Endodermal cell (in vitro differentiated cells): ENCODE measurements at regions not wholly inside any gene's neighbourhood (a gene's known extent, or its start where the extent isn't known, plus 50 kb on each side); places are given as distances from the start of the nearest gene placed in this dataset.
"Not testable (repeated sequence)": the region's sequence is repeated elsewhere in the genome, so short reads cannot be mapped to it uniquely, and the experiment has no call there.

Experiments
- DNase-seq: peaks from one replicate; pipeline ENCODE4 v3.0.0-alpha.2; 2017
- H3K27ac ChIP-seq: 2 replicates; pipeline ENCODE4 v1.5.1; 2013; ENCODE audit warnings: mild to moderate bottlenecking, low read depth, low read length, moderate library complexity
- H3K27me3 ChIP-seq: 2 replicates; pipeline ENCODE4 v1.6.1; 2013; ENCODE audit warnings: mild to moderate bottlenecking, low read length, moderate library complexity; ENCODE audit not compliant: insufficient read depth, control insufficient read depth, poor library complexity, severe bottlenecking
- H3K36me3 ChIP-seq: 2 replicates; pipeline ENCODE4 v1.7.0; 2013; ENCODE audit warnings: mild to moderate bottlenecking, low read length, moderate library complexity; ENCODE audit not compliant: control insufficient read depth, insufficient read depth
- H3K4me1 ChIP-seq: one replicate; pipeline ENCODE4 v1.7.0; 2013; ENCODE audit warnings: low read length; ENCODE audit not compliant: control insufficient read depth, insufficient read depth
- H3K4me3 ChIP-seq: 2 replicates; pipeline ENCODE4 v1.5.1; 2013; ENCODE audit warnings: mild to moderate bottlenecking, low read length, moderate library complexity
- H3K9ac ChIP-seq: 2 replicates; pipeline ENCODE4 v1.6.1; 2013; ENCODE audit warnings: mild to moderate bottlenecking, low read length, moderate library complexity; ENCODE audit not compliant: poor library complexity, severe bottlenecking; ENCODE audit errors: extremely low read depth
- H3K9me3 ChIP-seq: 2 replicates; pipeline ENCODE4 v1.6.1; 2013; ENCODE audit warnings: mild to moderate bottlenecking, low read length, moderate library complexity; ENCODE audit not compliant: control insufficient read depth
- H3K27ac Mint-ChIP-seq: 2 replicates; pipeline ENCODE4 v1.8.0; 2020; ENCODE audit warnings: mixed read lengths
- H3K27me3 Mint-ChIP-seq: 2 replicates; pipeline ENCODE4 v1.8.0; 2021; ENCODE audit warnings: mild to moderate bottlenecking, mixed read lengths; ENCODE audit not compliant: insufficient read depth
- H3K36me3 Mint-ChIP-seq: 2 replicates; pipeline ENCODE4 v1.8.0; 2020; ENCODE audit warnings: low read depth, mixed read lengths
- H3K4me1 Mint-ChIP-seq: 2 replicates; pipeline ENCODE4 v1.8.0; 2020; ENCODE audit warnings: mixed read lengths
- H3K4me3 Mint-ChIP-seq: 2 replicates; pipeline ENCODE4 v1.8.0; 2020; ENCODE audit warnings: mild to moderate bottlenecking, moderate library complexity, mixed read lengths
- H3K9me3 Mint-ChIP-seq: 2 replicates; pipeline ENCODE4 v1.8.0; 2020; ENCODE audit warnings: mild to moderate bottlenecking, mixed read lengths
- WGBS, 2 experiments: methylation state at CpG; one replicate each; pipeline versions ENCODE4 v1.1.5 to v1.1.7; 2013; ENCODE audit warnings: missing lambda C conversion rate in 2 of 2, mixed read lengths in 1 of 2; ENCODE audit not compliant: insufficient coverage in 1 of 2, insufficient read length in 1 of 2; 5-methylcytosine and 5-hydroxymethylcytosine counted together
- TF ChIP-seq, protein P1 (sequence below): fragments of 200-600 bp; sonication (generic); conservative IDR thresholded peaks from 2 replicates; pipeline ENCODE4 v1.5.0; 2021; ENCODE audit warnings: antibody characterized with exemption, mild to moderate bottlenecking

DNA sequence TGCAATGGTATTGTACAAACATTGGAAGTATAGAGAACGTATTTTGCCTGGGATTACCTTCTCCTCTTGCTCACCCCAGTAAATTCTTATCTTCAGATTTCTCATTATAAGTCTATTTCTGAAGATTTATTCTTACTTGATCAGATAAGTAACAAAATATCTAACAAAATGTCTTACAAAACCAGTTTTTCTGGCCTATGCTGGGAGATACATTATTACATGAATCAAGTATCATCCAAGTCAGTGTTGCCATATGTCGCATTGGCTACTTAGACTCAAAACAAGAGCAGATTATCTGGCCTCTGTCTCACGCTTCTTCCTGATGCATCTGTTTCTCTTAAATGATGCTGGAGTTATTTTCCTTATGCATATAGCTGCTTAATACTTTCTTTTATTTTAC lies 408.5 kb downstream of the CCER1 start:
- H3K27ac Mint-ChIP-seq, result no peak overlapping the region
- DNase-seq, result no peak
- H3K36me3 Mint-ChIP-seq, result no peaks in the 10 kb centered on the region
- no peak overlapping the region for H3K4me3 Mint-ChIP-seq
- H3K4me1 Mint-ChIP-seq, result no peaks in the 10 kb centered on the region
- Histone ChIP-seq H3K4me1 (no peaks in the 10 kb centered on the region), H3K4me3 (no peak overlapping the region), H3K27ac (no peak overlapping the region), H3K36me3 (no peaks in the 10 kb centered on the region), H3K27me3 (no peaks in the 10 kb centered on the region), H3K9ac (no peak overlapping the region), H3K9me3 (no peaks in the 10 kb centered on the region)
- WGBS, 2 experiments, result 96 to 100% methylated on average over 2 to 3 of the region's 3 CpGs
- TF ChIP-seq, protein P1, sequence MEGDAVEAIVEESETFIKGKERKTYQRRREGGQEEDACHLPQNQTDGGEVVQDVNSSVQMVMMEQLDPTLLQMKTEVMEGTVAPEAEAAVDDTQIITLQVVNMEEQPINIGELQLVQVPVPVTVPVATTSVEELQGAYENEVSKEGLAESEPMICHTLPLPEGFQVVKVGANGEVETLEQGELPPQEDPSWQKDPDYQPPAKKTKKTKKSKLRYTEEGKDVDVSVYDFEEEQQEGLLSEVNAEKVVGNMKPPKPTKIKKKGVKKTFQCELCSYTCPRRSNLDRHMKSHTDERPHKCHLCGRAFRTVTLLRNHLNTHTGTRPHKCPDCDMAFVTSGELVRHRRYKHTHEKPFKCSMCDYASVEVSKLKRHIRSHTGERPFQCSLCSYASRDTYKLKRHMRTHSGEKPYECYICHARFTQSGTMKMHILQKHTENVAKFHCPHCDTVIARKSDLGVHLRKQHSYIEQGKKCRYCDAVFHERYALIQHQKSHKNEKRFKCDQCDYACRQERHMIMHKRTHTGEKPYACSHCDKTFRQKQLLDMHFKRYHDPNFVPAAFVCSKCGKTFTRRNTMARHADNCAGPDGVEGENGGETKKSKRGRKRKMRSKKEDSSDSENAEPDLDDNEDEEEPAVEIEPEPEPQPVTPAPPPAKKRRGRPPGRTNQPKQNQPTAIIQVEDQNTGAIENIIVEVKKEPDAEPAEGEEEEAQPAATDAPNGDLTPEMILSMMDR, result no peak
- H3K9me3 Mint-ChIP-seq, result no peaks in the 10 kb centered on the region
- no peaks in the 10 kb centered on the region for H3K27me3 Mint-ChIP-seq

DNA sequence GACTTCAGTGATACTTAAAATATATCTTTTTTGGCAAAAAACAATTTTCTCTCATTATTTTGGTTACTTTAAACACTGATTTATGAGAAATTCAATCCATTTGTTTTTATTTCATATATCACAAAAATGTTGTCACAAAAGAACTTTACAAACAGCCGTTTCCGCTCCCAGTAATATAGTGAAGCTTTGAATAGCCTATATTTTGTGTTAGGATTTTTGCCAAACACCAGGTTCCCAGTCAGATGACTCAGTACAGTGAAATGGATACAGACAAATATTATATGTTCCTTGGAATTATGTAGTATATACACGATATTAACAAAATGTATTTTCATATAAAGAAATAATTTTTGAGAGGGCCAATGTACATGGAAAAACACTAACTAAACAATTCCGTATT lies 411.1 kb downstream of the CCER1 start:
- Mint-ChIP-seq H3K4me1 (no peaks in the 10 kb centered on the region), H3K36me3 (no peaks in the 10 kb centered on the region), H3K27me3 (no peaks in the 10 kb centered on the region), H3K27ac (no peak overlapping the region), H3K9me3 (no peaks in the 10 kb centered on the region), H3K4me3 (no peak overlapping the region)
- no peak for DNase-seq
- WGBS, 2 experiments, result 94% methylated on average over 3 of the region's 4 CpGs; no CpG with 5 or more reads in 1 of the 2 experiments
- Histone ChIP-seq H3K9ac (no peak overlapping the region), H3K27me3 (no peaks in the 10 kb centered on the region), H3K9me3 (no peaks in the 10 kb centered on the region), H3K27ac (no peak overlapping the region), H3K4me1 (no peaks in the 10 kb centered on the region), H3K4me3 (no peak overlapping the region), H3K36me3 (no peaks in the 10 kb centered on the region)
- TF ChIP-seq, protein P1, result no peak

DNA sequence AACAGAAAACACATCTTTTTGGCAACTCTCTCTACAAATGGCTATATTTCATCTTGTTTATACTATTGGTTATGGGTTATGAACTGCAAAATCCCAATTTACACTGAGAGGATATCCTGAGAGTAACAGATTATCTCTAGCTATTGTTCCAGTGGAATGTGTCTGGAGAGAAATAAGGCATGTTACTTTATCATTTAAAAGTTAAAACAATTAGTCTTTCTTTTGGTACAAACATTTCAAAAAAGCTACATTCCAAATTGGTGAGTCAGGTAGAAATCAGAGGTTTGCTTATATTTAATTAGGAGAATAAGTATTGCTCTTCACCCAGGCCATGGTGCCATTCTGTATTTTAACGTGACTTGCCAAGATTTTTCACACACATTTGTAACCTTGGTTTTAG lies 411.6 kb downstream of the CCER1 start:
- Histone ChIP-seq H3K27ac (no peak overlapping the region), H3K36me3 (no peaks in the 10 kb centered on the region), H3K4me3 (no peak overlapping the region), H3K9me3 (no peaks in the 10 kb centered on the region), H3K27me3 (no peaks in the 10 kb centered on the region), H3K4me1 (no peaks in the 10 kb centered on the region), H3K9ac (no peak overlapping the region)
- Mint-ChIP-seq H3K36me3 (no peaks in the 10 kb centered on the region), H3K27me3 (no peaks in the 10 kb centered on the region), H3K4me1 (no peaks in the 10 kb centered on the region), H3K9me3 (no peaks in the 10 kb centered on the region), H3K27ac (no peak overlapping the region), H3K4me3 (no peak overlapping the region)
- DNase-seq, result no peak
- no CpG with 5 or more reads among the region's 1 CpG for WGBS, 2 experiments
- TF ChIP-seq, protein P1, result no peak

DNA sequence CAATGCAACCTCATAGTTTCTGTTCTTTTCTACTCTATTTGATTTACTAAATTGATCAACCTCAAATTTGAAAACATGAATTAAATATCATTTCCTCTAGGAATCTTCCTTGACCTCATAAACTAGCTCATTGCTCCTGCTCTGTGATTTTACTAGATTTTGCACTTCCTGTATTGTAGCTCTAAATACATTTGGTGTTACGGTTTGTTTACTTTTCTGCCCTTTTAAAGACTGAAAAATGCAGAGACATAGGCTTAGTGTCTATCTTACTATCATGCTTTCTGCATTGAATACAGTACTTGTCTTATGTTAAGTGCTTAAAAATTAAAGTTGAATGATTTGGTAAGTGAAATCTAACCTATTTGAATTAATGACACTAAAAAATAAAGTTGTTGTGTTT lies 412.1 kb downstream of the CCER1 start:
- H3K27me3 ChIP-seq, H3K27ac ChIP-seq, H3K4me1 ChIP-seq, DNase-seq, H3K4me3 Mint-ChIP-seq, H3K9me3 Mint-ChIP-seq, H3K9ac ChIP-seq, H3K36me3 ChIP-seq, H3K36me3 Mint-ChIP-seq, H3K27me3 Mint-ChIP-seq, H3K4me3 ChIP-seq, H3K27ac Mint-ChIP-seq, H3K4me1 Mint-ChIP-seq, H3K9me3 ChIP-seq: not testable (repeated sequence)
- no CpG with 5 or more reads among the region's 1 CpG for WGBS, 2 experiments

DNA sequence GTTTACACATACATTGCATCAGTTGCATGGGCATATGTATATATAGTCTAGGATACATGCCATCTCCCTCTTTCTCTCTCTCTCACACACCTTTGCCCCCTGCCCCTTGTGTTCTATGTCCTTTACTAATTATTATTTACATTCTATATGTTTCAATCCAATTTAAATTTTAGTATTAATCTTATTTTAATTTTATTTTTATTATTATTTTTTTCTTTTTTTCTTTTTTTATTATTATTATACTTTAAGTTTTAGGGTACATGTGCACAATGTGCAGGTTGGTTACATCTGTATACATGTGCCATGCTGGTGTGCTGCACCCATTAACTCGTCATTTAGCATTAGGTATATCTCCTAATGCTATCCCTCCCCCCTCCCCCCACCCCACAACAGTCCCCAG lies 421.1 kb downstream of the CCER1 start:
- H3K9ac ChIP-seq, H3K36me3 ChIP-seq, H3K9me3 ChIP-seq, H3K27me3 ChIP-seq, H3K27ac Mint-ChIP-seq, H3K27ac ChIP-seq, H3K4me3 Mint-ChIP-seq, H3K4me1 ChIP-seq, H3K4me1 Mint-ChIP-seq, H3K36me3 Mint-ChIP-seq, H3K4me3 ChIP-seq, H3K9me3 Mint-ChIP-seq, DNase-seq, H3K27me3 Mint-ChIP-seq: not testable (repeated sequence)
- WGBS, 2 experiments, result no CpG with 5 or more reads among the region's 1 CpG
